ENCODE measurements at regions not wholly inside any gene's neighbourhood (a gene's known extent, or its start where the extent isn't known, plus 50 kb on each side); places are given as distances from the start of the nearest gene placed in this dataset.

DNA sequence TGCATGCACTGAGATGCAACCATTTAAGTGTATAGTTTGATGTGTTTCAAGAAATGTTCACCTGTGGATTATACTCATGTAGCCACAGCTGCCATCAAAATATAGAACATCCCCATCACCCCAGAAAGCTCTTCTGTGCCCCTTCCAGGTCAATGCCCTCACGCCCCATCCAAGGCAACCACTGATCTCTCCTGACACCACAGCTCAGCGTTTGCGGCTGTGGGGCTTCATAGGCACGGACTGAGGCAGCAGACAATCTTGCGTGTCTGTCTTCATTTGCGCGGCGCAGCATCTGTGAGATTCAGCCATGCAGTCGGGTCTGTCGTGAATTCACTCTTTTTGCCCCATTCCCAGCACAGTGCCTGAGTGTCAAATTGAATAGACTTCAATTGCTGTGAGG lies 153.8 kb upstream of the UQCRFS1 start:
- Histone ChIP-seq H3K4me3 (ENCODE audit: extremely low read depth in 1 of 4, insufficient read depth in 2 of 4, low read depth in 3 of 4, low read length in 4 of 4) (no peak overlapping the region), H2BK15ac (ENCODE audit: low read length) (no peak overlapping the region), H4K91ac (replicated peaks; ENCODE audit: insufficient read length, low read length) (no peak overlapping the region), H3K27ac (ENCODE audit: low read depth, low read length) (no peak overlapping the region), H3K27me3 (replicated peaks in 1 of 4; ENCODE audit: control insufficient read depth in 3 of 4, extremely low read depth in 1 of 4, insufficient read depth in 3 of 4, low read length in 3 of 4) (no peaks in the 10 kb centered on the region; a peak in 2 of 7 replicates), H3K9ac (replicated peaks in 1 of 4; ENCODE audit: extremely low read depth in 1 of 4, low read depth in 3 of 4, low read length in 3 of 4) (no peak overlapping the region), H4K5ac (ENCODE audit: insufficient read length, low read depth, low read length) (no peak overlapping the region), H4K8ac (ENCODE audit: extremely low read depth, insufficient read depth, low read length) (no peak overlapping the region), H3K18ac (ENCODE audit: extremely low read depth, low read length) (no peak overlapping the region), H3K79me1 (ENCODE audit: low read depth, low read length) (no peaks in the 10 kb centered on the region), H2BK20ac (ENCODE audit: low read length) (no peak overlapping the region), H2BK120ac (replicated peaks; ENCODE audit: low read depth, low read length) (no peak overlapping the region), H3K23me2 (ENCODE audit: low read depth, low read length) (no peaks in the 10 kb centered on the region; the same call in 1 of the 2 replicates), H2AK5ac (ENCODE audit: low read depth, low read length) (no peak overlapping the region), H3K56ac (replicated peaks; ENCODE audit: insufficient read length, low read depth, low read length) (no peak overlapping the region), H3K23ac (ENCODE audit: insufficient read length) (no peak overlapping the region), H3K9me3 (ENCODE audit: insufficient read depth in 2 of 2, low read depth in 1 of 2, low read length in 1 of 2) (no peaks in the 10 kb centered on the region), H3K36me3 (ENCODE audit: control insufficient read depth in 2 of 4, insufficient read depth in 4 of 4, low read length in 3 of 4) (no peaks in the 10 kb centered on the region), H2BK12ac (ENCODE audit: low read depth, low read length) (peak overlapping the region; percentile 41; the same call in 1 of the 2 replicates), H3K4ac (replicated peaks; ENCODE audit: insufficient read length, low read depth, low read length) (no peak overlapping the region), H3K4me2 (ENCODE audit: insufficient read depth in 1 of 2, low read depth in 2 of 2, low read length in 2 of 2) (no peak overlapping the region), H2AFZ (ENCODE audit: low read length) (no peak overlapping the region), H2BK5ac (ENCODE audit: low read depth, low read length) (no peak overlapping the region), H3K14ac (ENCODE audit: insufficient read length) (no peak overlapping the region), H3K4me1 (replicated peaks in 1 of 4; ENCODE audit: control insufficient read depth in 3 of 4, insufficient read depth in 4 of 4, low read length in 3 of 4) (peaks cover 0 to 13% (median 5%) of the 10 kb centered on the region in 4 experiments; a peak in 5 of 7 replicates), H3K79me2 (ENCODE audit: control insufficient read depth in 1 of 2, insufficient read depth in 2 of 2, low read length in 2 of 2) (no peaks in the 10 kb centered on the region), H4K20me1 (replicated peaks in 1 of 2; ENCODE audit: control insufficient read depth in 1 of 2, insufficient read depth in 2 of 2, low read length in 2 of 2) (no peaks in the 10 kb centered on the region)
- FAIRE-seq (no peak), DNase-seq (ENCODE audit: low read depth in 1 of 2, low spot score in 2 of 2) (peak in 1 of 2 experiments; percentile 36)
- ChIA-PET POLR2A (ENCODE audit: partially characterized antibody) (no interaction called here), CTCF (ENCODE audit: partially characterized antibody) (interaction anchor here (0.9 kb wide), 1 partner anchor 17 kb away, joined by 5 read pairs; no protein-coding TSS in a partner anchor)
- WGBS, 2 experiments (ENCODE audit: extremely low coverage in 1 of 2, insufficient coverage in 1 of 2, insufficient read length in 1 of 2, insufficient replicate concordance in 2 of 2, low coverage in 1 of 2, low lambda C conversion rate in 2 of 2, missing lambda C conversion rate in 1 of 2), result 93% methylated on average over 10 of the region's 10 CpGs; no CpG with 5 or more reads in 1 of the 2 experiments
- TF ChIP-seq POLR2A (IDR thresholded peaks at IDR 0.05; ENCODE audit: control extremely low read depth in 1 of 2, low read depth in 2 of 2, low read length in 2 of 2), result no peak
- TF ChIP-seq YY1 (IDR thresholded peaks at IDR 0.05; ENCODE audit: low read depth, low read length), result no peak
- no peak for TF ChIP-seq KDM5A (IDR thresholded peaks at IDR 0.05; ENCODE audit: low read length)
